ENCODE measurements at regions not wholly inside any gene's neighbourhood (a gene's known extent, or its start where the extent isn't known, plus 50 kb on each side); places are given as distances from the start of the nearest gene placed in this dataset.

- 31% methylated on average over 2 of the region's 2 CpGs for WGBS
- TF ChIP-seq POLR2A (IDR thresholded peaks at IDR 0.05) (no peak), POLR2AphosphoS5 (IDR thresholded peaks at IDR 0.05) (no peak), CTCF (IDR thresholded peaks at IDR 0.05) (no peak)
- intact Hi-C loops (cut with DNase I), result no loop called here
Measured at GRCh38 chr13:75115171-75115570, 366.8 kb downstream of the TBC1D4 start.

GRCh38 chr13:75103976-75104375 is 378.0 kb downstream of the TBC1D4 start:
- Histone ChIP-seq H3K4me3 (no peak overlapping the region), H3K9me3 (no peaks in the 10 kb centered on the region), H3K36me3 (no peaks in the 10 kb centered on the region), H3K27ac (no peak overlapping the region), H3K27me3 (replicated peaks; ENCODE audit: insufficient read depth) (no peaks in the 10 kb centered on the region), H3K4me1 (replicated peaks) (no peaks in the 10 kb centered on the region)
- intact Hi-C loops (cut with DNase I), result no loop called here
- no peak for DNase-seq (ENCODE audit: low spot score)
- no peak for TF ChIP-seq POLR2AphosphoS5 (IDR thresholded peaks at IDR 0.05)
- TF ChIP-seq POLR2A (IDR thresholded peaks at IDR 0.05), result no peak
- TF ChIP-seq CTCF (IDR thresholded peaks at IDR 0.05), result no peak

More at GRCh38 chr13:75115171-75115570, 366.8 kb downstream of the TBC1D4 start:
- no peak overlapping the region for H3K27ac ChIP-seq
- no peaks in the 10 kb centered on the region for H3K27me3 ChIP-seq (replicated peaks; ENCODE audit: insufficient read depth)
- H3K36me3 ChIP-seq, result no peaks in the 10 kb centered on the region
- H3K4me1 ChIP-seq (replicated peaks), result no peaks in the 10 kb centered on the region
- no peak overlapping the region for H3K4me3 ChIP-seq
- no peak for DNase-seq (ENCODE audit: low spot score)
- H3K9me3 ChIP-seq, result no peaks in the 10 kb centered on the region

- H3K27ac ChIP-seq, result no peak overlapping the region
- no peak overlapping the region for H3K4me3 ChIP-seq
- H3K4me1 ChIP-seq (replicated peaks), result no peaks in the 10 kb centered on the region
- no peaks in the 10 kb centered on the region for H3K36me3 ChIP-seq
- intact Hi-C loops (cut with DNase I), result no loop called here
- no peaks in the 10 kb centered on the region for H3K27me3 ChIP-seq (replicated peaks; ENCODE audit: insufficient read depth)
- no peak for DNase-seq (ENCODE audit: low spot score)
- no peaks in the 10 kb centered on the region for H3K9me3 ChIP-seq
- TF ChIP-seq CTCF (IDR thresholded peaks at IDR 0.05), result no peak
- no peak for TF ChIP-seq POLR2AphosphoS5 (IDR thresholded peaks at IDR 0.05)
- no peak for TF ChIP-seq POLR2A (IDR thresholded peaks at IDR 0.05)
- WGBS, result 77% methylated on average over 5 of the region's 5 CpGs
Measured at GRCh38 chr13:75102001-75102716, 379.8 kb downstream of the TBC1D4 start.

- 96% methylated on average over 1 of the region's 1 CpG for WGBS
- intact Hi-C loops (cut with DNase I), result no loop called here
- TF ChIP-seq POLR2AphosphoS5 (IDR thresholded peaks at IDR 0.05), result no peak
- TF ChIP-seq CTCF (IDR thresholded peaks at IDR 0.05), result no peak
- no peak for TF ChIP-seq POLR2A (IDR thresholded peaks at IDR 0.05)
Measured at GRCh38 chr13:75101348-75101747, 380.6 kb downstream of the TBC1D4 start.

GRCh38 chr13:75092143-75092542 is 389.8 kb downstream of the TBC1D4 start:
- DNase-seq (ENCODE audit: low spot score), result no peak
- Histone ChIP-seq H3K4me1 (replicated peaks) (no peaks in the 10 kb centered on the region), H3K9me3 (no peaks in the 10 kb centered on the region), H3K27me3 (replicated peaks; ENCODE audit: insufficient read depth) (no peaks in the 10 kb centered on the region), H3K4me3 (no peak overlapping the region), H3K27ac (no peak overlapping the region), H3K36me3 (no peaks in the 10 kb centered on the region)
- intact Hi-C loops (cut with DNase I), result no loop called here
- 93% methylated on average over 2 of the region's 2 CpGs for WGBS
- no peak for TF ChIP-seq CTCF (IDR thresholded peaks at IDR 0.05)
- TF ChIP-seq POLR2A (IDR thresholded peaks at IDR 0.05), result no peak
- no peak for TF ChIP-seq POLR2AphosphoS5 (IDR thresholded peaks at IDR 0.05)

More at GRCh38 chr13:75101348-75101747, 380.6 kb downstream of the TBC1D4 start:
- Histone ChIP-seq H3K27ac (no peak overlapping the region), H3K4me3 (no peak overlapping the region), H3K27me3 (replicated peaks; ENCODE audit: insufficient read depth) (no peaks in the 10 kb centered on the region), H3K36me3 (no peaks in the 10 kb centered on the region), H3K9me3 (no peaks in the 10 kb centered on the region), H3K4me1 (replicated peaks) (no peaks in the 10 kb centered on the region)
- DNase-seq (ENCODE audit: low spot score), result no peak
